ENCODE measurements at regions not wholly inside any gene's neighbourhood (a gene's known extent, or its start where the extent isn't known, plus 50 kb on each side); places are given as distances from the start of the nearest gene placed in this dataset.
"Not testable (repeated sequence)": the region's sequence is repeated elsewhere in the genome, so short reads cannot be mapped to it uniquely, and the experiment has no call there.

GRCh38 chr16:21517263-21517662 lies 82.1 kb upstream of the METTL9 start:
- DNase-seq = not testable (repeated sequence)

GRCh38 chr16:21519361-21520133 lies 79.8 kb upstream of the METTL9 start:
- peak; percentile 88 for DNase-seq

- peak; percentile 100 for DNase-seq
Measured at GRCh38 chr16:21520134-21521047, 79.0 kb upstream of the METTL9 start.

- DNase-seq = not testable (repeated sequence)
Measured at GRCh38 chr16:21521048-21521389, 78.4 kb upstream of the METTL9 start.

- peak; percentile 75 for DNase-seq
Measured at GRCh38 chr16:21521390-21522143, 77.8 kb upstream of the METTL9 start.

GRCh38 chr16:21522846-21523245 lies 76.5 kb upstream of the METTL9 start:
- DNase-seq = not testable (repeated sequence)

GRCh38 chr16:21523411-21524067 lies 75.8 kb upstream of the METTL9 start:
- DNase-seq = no peak

GRCh38 chr16:21524068-21524751 lies 75.2 kb upstream of the METTL9 start:
- DNase-seq = no peak

GRCh38 chr16:21524752-21525028 lies 74.7 kb upstream of the METTL9 start:
- not testable (repeated sequence) for DNase-seq

GRCh38 chr16:21525029-21525895 lies 74.1 kb upstream of the METTL9 start:
- DNase-seq = not testable (repeated sequence)

- not testable (repeated sequence) for DNase-seq
Measured at GRCh38 chr16:21525956-21526922, 73.1 kb upstream of the METTL9 start.

GRCh38 chr16:21526923-21527807 lies 72.2 kb upstream of the METTL9 start:
- no peak for DNase-seq

GRCh38 chr16:21529060-21529658 lies 70.2 kb upstream of the METTL9 start:
- not testable (repeated sequence) for DNase-seq

- DNase-seq = not testable (repeated sequence)
Measured at GRCh38 chr16:21530729-21531383, 68.5 kb upstream of the METTL9 start.

GRCh38 chr16:21532996-21533395 lies 66.4 kb upstream of the METTL9 start:
- DNase-seq = not testable (repeated sequence)

GRCh38 chr16:21533474-21533873 lies 65.9 kb upstream of the METTL9 start:
- DNase-seq = not testable (repeated sequence)

GRCh38 chr16:21534561-21534960 lies 64.8 kb upstream of the METTL9 start:
- not testable (repeated sequence) for DNase-seq

GRCh38 chr16:21535201-21535600 lies 64.2 kb upstream of the METTL9 start:
- not testable (repeated sequence) for DNase-seq

Measured in activated CD8-positive, alpha-beta memory T cell treated with anti-CD3 and anti-CD28 coated beads for 24 hours (primary cell).